ENCODE measurements at regions not wholly inside any gene's neighbourhood (a gene's known extent, or its start where the extent isn't known, plus 50 kb on each side); places are given as distances from the start of the nearest gene placed in this dataset.

DNA sequence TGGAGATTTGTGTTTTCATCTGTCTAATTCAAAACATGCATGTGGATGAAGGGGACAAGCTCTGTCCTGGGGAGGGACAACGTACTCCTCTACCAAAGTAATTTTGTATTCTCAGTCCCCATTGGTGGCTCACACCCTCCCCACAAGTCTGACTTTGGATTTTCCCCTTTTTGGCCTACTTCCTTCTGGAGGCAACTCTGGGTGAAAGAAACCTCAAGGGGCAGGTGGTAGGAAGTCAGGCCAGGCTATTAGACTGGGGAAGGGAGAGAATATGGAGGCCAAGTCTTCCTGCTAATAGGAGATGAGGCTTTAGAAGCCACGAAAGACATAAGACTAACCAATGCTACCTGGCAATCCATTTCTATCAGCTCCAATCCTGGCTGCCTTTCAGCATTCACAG is 124.9 kb upstream of the RASGRP1 start (continued):
- TF ChIP-seq TCF12 (IDR thresholded peaks at IDR 0.05; ENCODE audit: low read depth, low read length), result no peak
